ENCODE measurements at regions not wholly inside any gene's neighbourhood (a gene's known extent, or its start where the extent isn't known, plus 50 kb on each side); places are given as distances from the start of the nearest gene placed in this dataset.

- no TSS peak for BruUV-seq (replicated peaks)
- H2AFZ ChIP-seq (ENCODE audit: low read depth, low read length): no peak overlapping the region
- no peak overlapping the region for H3K4me2 ChIP-seq (ENCODE audit: insufficient read depth, low read length)
- no peaks in the 10 kb centered on the region for H4K20me1 ChIP-seq (replicated peaks; ENCODE audit: control insufficient read depth, insufficient read depth, low read length)
- H3K9ac ChIP-seq (ENCODE audit: insufficient read depth in 1 of 2, low read depth in 2 of 2, low read length in 2 of 2): no peak overlapping the region
- WGBS (ENCODE audit: insufficient coverage, low coverage, missing lambda C conversion rate): 7% methylated on average over 2 of the region's 2 CpGs
- no peak overlapping the region for H3K4me3 ChIP-seq
- H3K79me2 ChIP-seq (ENCODE audit: control insufficient read depth, insufficient read depth, low read length): no peaks in the 10 kb centered on the region
- DNase-seq (ENCODE audit: extremely low read depth in 1 of 4, low spot score in 3 of 4) (no peak), FAIRE-seq (no peak), ATAC-seq (no peak)
- peaks cover 0 to 3% of the 10 kb centered on the region in 2 experiments; a peak in 1 of 5 replicates for H3K4me1 ChIP-seq (replicated peaks in 1 of 2; ENCODE audit: control insufficient read depth in 2 of 2, insufficient read depth in 2 of 2, low read length in 2 of 2)
- H3K27ac ChIP-seq (ENCODE audit: extremely low read depth, low read depth, low read length): no peak overlapping the region
- in situ Hi-C loops (cut with MboI) (no loop called here), intact Hi-C loops (cut with micrococcal nuclease) (no loop called here)
- H3K27me3 ChIP-seq (ENCODE audit: control insufficient read depth in 2 of 2, insufficient read depth in 2 of 2, low read length in 2 of 2): no peaks in the 10 kb centered on the region
- H3K9me3 ChIP-seq (replicated peaks; ENCODE audit: control insufficient read depth, insufficient read depth, low read depth, low read length): no peaks in the 10 kb centered on the region
- ChIA-PET POLR2A (no interaction called here), CTCF (ENCODE audit: low intra/inter-chr PET ratio) (no interaction called here)
- H3K36me3 ChIP-seq (ENCODE audit: control insufficient read depth, insufficient read depth, low read length): no peaks in the 10 kb centered on the region
- no peaks in the 10 kb centered on the region for H3K9me1 ChIP-seq (ENCODE audit: control insufficient read depth, insufficient read depth, low read length)
- TF ChIP-seq RREB1 (CRISPR knock-in tag; IDR thresholded peaks at IDR 0.05) (no peak), MAFK (IDR thresholded peaks at IDR 0.05; ENCODE audit: low read length) (peak; percentile 33; the same call in 1 of the 2 replicates), ERF (CRISPR knock-in tag; IDR thresholded peaks at IDR 0.05) (no peak), BRCA1 (IDR thresholded peaks at IDR 0.05) (no peak), BRCA1 (CRISPR knock-in tag; IDR thresholded peaks at IDR 0.05) (no peak), ESRRB (CRISPR knock-in tag; IDR thresholded peaks at IDR 0.05; ENCODE audit: borderline replicate concordance) (no peak), ZFPM2 (CRISPR knock-in tag; IDR thresholded peaks at IDR 0.05) (no peak), CBX1 (IDR thresholded peaks at IDR 0.05; ENCODE audit: low read depth) (no peak), MAFG (tag; conservative IDR thresholded peaks at IDR 0.05) (peak; percentile 72), MAFF (IDR thresholded peaks at IDR 0.05; ENCODE audit: low read length) (peak; percentile 36; the same call in 1 of the 2 replicates), TAF15 (IDR thresholded peaks at IDR 0.05; ENCODE audit: low read depth, low read length) (no peak), RHOXF2B (CRISPR knock-in tag; conservative IDR thresholded peaks at IDR 0.05) (no peak), PURB (CRISPR knock-in tag; IDR thresholded peaks at IDR 0.05; ENCODE audit: low read depth) (no peak), C11orf30 (IDR thresholded peaks at IDR 0.05; ENCODE audit: low read depth) (peak; percentile 61), ZNF282 (CRISPR knock-in tag; IDR thresholded peaks at IDR 0.05) (no peak), ZNF316 (IDR thresholded peaks at IDR 0.05) (peak; percentile 88)
- TF ChIP-seq, protein P1, sequence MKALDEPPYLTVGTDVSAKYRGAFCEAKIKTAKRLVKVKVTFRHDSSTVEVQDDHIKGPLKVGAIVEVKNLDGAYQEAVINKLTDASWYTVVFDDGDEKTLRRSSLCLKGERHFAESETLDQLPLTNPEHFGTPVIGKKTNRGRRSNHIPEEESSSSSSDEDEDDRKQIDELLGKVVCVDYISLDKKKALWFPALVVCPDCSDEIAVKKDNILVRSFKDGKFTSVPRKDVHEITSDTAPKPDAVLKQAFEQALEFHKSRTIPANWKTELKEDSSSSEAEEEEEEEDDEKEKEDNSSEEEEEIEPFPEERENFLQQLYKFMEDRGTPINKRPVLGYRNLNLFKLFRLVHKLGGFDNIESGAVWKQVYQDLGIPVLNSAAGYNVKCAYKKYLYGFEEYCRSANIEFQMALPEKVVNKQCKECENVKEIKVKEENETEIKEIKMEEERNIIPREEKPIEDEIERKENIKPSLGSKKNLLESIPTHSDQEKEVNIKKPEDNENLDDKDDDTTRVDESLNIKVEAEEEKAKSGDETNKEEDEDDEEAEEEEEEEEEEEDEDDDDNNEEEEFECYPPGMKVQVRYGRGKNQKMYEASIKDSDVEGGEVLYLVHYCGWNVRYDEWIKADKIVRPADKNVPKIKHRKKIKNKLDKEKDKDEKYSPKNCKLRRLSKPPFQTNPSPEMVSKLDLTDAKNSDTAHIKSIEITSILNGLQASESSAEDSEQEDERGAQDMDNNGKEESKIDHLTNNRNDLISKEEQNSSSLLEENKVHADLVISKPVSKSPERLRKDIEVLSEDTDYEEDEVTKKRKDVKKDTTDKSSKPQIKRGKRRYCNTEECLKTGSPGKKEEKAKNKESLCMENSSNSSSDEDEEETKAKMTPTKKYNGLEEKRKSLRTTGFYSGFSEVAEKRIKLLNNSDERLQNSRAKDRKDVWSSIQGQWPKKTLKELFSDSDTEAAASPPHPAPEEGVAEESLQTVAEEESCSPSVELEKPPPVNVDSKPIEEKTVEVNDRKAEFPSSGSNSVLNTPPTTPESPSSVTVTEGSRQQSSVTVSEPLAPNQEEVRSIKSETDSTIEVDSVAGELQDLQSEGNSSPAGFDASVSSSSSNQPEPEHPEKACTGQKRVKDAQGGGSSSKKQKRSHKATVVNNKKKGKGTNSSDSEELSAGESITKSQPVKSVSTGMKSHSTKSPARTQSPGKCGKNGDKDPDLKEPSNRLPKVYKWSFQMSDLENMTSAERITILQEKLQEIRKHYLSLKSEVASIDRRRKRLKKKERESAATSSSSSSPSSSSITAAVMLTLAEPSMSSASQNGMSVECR (CRISPR knock-in tag; IDR thresholded peaks at IDR 0.05): no peak
These were observed 1421.2 kb downstream of the SI start for GRCh38 chr3:163657088-163657487.
